HG02678 (cell line): ENCODE measurements at regions not wholly inside any gene's neighbourhood (a gene's known extent, or its start where the extent isn't known, plus 50 kb on each side); places are given as distances from the start of the nearest gene placed in this dataset.

Experiments
- ATAC-seq: cut with Tn5 transposase; IDR thresholded peaks from one replicate; pipeline ENCODE4 v1.9.1; 2021; ENCODE audit warnings: mild to moderate bottlenecking, moderate library complexity; ENCODE audit not compliant: unreplicated experiment

- ATAC-seq, result no peak
Measured at GRCh38 chr1:193566735-193567134, 380.3 kb upstream of the B3GALT2 start.

DNA sequence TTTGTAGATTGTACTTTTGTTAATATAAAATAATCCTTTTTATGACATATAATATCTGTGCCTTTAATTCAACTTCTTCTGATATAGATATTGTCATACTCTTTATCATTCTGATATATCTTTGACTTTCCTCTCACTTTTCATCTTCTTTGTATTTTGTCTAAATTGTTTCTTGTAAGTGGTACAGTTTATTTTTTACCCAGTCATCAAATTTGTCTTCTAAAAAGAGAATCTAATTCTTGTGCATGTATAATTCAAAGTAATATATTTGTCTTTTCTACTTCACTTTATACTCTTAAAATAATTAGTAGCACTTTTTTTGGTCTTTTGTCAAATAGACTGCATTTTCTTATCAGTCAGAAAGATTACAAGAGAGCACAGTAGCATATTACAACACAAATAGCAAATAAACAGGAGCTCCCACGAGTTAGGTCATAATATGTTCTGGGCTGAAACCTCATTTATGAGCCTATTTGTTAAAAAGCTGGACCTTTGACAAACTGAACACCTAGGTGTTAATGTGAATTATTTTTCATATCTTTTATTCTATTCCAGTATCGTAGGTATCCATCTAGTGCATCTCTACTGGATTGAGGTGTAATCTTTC, 379.7 kb upstream of the B3GALT2 start:
- no peak for ATAC-seq

DNA sequence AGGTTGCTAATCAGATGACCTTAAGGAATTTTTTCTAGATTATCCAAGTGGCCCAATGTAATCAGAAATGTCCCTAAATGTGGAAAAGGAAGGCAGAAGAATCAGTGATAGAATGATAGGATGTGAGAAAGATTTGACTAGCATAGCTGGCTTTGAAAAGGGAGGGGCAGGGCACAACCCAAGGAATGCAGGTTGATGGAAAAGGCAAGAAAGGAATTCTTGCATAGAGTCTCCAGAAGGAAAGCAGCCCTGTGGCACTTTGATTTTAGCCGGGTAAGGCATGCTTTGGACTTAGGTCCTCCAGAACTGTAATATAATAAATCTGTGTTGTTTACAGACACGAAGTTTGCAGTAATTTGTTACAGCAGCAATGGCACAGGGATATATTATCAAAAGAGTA, 375.7 kb upstream of the B3GALT2 start:
- ATAC-seq, result no peak

DNA sequence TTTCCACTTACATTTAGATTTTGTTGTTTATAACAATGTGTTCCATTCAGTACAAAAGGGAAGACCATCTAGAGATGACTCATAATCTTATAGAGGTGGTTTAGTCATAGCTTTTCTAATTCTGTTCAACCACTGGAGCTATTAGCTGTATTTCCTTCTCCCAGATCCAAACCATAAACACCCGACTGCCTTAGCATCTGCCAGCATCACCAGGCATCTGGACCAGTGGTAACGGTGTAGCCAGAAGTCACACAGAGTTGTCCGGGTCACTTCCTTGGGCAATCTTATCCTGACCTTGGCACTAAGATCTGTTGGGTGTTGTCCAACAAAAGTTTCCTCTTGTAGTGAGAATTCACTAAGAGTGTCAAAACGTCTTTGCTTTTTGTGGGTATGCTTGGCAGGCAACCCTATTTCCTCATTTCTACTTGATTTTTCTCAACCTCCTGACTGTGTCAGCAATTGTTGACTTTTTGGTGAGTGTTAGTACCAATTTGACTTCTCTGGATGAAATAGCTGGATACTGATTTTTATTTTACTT, 372.1 kb upstream of the B3GALT2 start:
- no peak for ATAC-seq

- no peak for ATAC-seq
Measured at GRCh38 chr1:193555662-193556441, 369.4 kb upstream of the B3GALT2 start.

DNA sequence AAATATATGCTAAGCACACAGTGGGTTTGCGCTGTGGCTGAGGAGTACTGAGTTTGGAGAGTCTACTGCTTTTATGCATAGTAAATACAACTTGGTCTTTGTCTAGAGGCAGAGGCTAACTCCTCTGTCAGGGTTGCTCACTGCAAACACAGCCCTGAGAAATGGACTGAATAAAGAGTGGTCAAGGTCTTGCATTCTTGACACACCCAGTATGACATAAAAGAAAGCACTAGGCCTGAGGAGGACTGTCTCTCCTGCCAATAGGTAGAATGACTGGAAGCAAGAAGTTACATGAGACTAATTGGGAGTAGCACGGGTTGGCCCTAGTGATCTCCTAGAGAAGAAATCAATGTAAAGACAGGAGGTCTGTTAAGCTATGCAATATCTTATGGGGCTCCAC, 367.2 kb upstream of the B3GALT2 start:
- no peak for ATAC-seq

DNA sequence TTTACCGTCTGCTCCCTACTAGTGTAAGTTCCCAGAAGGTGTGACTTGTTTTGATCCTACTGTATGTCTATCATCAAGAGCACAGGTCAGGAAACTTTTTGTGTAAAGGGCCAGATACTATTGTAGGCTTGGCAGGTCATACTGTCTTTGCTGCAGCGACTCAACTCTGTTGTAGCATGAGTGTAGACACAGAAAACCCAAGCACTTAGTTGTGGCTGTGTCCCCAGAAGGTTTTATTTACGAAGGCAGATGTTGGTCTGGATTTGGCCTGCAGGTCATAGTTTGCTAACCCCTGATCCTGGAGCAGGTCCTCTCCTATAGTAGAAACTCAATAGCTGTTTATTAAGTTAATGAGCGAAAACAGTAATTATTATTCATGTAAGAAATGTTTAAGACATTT, 365.9 kb upstream of the B3GALT2 start:
- ATAC-seq, result no peak

DNA sequence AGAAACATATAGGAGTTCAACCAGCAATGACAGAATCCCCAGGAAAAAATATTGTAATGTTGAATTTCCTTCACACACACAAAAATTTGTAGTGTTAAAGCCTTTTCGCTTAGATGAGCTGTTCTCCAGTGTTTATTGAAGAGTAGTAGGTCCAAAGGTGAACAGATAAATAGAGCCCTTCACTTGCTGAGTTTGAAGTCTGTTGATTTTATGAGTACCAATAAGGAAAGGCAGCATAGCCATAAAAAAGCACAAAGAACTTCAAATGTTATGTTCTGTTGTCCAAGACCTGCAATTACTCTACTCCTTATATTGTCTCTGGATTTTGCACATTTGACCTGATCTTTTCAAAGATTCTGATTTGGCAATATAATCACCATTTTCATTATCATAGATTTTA, 362.7 kb upstream of the B3GALT2 start:
- no peak for ATAC-seq

GRCh38 chr1:193545171-193545570, 358.8 kb upstream of the B3GALT2 start:
- no peak for ATAC-seq

- no peak for ATAC-seq
Measured at GRCh38 chr1:193543259-193543658, 356.8 kb upstream of the B3GALT2 start.

DNA sequence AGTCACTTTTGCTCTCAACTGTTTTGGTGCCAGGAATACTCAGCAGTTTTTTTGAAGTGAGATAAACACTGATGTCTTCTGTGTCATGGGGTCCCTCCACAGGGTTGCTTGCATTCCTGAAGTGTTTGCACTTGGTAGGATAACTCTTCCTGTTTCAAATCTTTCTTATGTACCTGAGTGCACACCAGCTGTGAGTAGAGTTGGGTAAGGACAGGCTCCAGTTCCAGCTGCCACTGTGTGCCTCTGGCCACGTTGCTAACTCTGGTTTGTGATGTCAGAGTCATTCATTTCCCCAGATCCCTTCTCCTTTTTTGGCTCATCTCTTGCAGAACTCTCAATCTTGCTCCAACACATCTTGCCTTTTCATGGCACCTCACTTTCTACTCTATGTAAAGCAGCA, 356.3 kb upstream of the B3GALT2 start:
- ATAC-seq, result no peak

DNA sequence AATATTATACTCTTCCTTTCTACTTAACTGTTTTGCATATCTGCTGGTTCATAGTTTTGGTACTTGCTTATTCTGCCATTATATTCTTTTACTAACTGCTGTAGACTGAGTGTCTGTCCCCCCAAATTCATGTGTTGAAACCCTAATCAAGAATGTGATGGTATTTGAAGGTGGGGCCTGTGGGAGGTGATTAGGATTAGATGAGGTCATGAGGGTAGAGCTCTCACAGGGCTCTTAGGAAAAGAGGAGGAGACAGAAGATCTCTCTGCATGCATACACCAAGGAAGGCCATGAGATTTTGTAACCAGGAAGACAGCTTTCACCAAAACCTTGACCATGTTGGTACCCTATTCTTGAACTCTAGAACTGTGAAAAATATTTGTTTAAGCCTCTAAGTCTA, 354.1 kb upstream of the B3GALT2 start:
- peak; percentile 0 for ATAC-seq

GRCh38 chr1:193539731-193540459, 353.5 kb upstream of the B3GALT2 start:
- ATAC-seq, result peak; percentile 59

DNA sequence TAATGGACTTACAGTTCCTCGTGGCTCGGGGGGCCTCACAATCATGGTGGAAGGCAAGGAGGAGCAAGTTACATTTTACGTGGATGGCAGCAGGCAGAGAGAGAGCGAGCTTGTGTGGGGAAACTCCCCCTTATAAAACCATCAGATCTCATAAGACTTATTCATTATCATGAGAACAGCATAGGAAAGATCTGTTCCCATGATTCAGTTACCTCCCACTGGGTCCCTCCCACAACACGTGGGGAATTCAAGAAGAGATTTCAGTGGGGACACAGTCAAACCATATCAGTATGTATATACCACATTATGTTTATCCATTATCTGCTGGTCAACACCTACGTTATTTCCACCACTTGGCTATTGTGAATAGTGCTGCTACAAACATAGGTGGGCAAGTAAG, 352.3 kb upstream of the B3GALT2 start:
- no peak for ATAC-seq

DNA sequence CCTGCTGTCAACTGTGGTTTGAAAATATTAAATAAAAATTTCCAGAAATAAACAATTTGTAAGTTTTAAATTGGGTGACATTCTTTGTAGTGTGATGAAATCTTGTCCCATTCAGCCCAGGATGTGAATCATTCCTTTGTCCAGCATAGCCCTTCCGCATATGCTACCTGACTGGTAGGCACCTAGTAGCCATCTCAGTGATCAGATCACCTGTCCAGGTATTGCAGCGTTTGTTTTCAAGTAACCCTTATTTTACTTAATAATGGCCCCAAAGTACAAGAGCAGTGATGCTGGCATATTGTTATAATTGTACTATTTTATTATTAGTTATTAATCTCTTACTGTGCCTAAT, 351.6 kb upstream of the B3GALT2 start:
- ATAC-seq, result no peak

DNA sequence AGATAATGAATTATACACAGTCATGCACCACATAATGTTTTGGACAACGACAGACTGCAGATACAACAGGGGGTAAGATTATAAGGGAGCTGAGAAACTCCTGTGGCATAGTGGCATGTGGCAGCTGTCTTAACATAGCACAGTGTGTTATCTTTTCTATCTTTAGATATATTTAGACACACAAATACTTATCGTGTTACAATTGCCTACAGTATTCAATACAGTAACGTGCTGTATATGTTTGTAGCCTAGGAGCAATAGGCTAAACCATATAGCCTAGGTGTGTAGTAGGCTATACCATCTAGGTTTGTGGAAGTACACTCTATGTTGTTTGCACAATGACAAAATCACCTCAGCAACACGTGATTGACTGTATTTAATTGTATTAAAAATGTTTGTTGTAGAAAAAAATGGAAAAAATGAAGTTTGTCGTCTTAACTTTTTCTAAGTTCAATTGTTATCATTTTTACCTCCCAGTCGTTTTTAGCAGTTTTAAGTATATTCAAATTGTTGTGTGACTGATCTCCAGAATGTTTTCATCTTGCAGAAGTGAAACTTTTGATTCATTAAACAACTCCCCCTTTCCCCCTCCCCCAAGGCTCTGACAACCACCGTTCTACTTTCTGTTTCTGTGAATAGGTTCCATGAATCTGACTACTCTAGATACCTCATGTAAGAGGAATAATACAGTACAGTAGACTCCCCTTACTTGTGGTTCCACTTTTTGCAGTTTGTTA, 351.0 kb upstream of the B3GALT2 start:
- ATAC-seq, result peak; percentile 85

GRCh38 chr1:193533853-193534252, 347.4 kb upstream of the B3GALT2 start:
- ATAC-seq, result no peak

DNA sequence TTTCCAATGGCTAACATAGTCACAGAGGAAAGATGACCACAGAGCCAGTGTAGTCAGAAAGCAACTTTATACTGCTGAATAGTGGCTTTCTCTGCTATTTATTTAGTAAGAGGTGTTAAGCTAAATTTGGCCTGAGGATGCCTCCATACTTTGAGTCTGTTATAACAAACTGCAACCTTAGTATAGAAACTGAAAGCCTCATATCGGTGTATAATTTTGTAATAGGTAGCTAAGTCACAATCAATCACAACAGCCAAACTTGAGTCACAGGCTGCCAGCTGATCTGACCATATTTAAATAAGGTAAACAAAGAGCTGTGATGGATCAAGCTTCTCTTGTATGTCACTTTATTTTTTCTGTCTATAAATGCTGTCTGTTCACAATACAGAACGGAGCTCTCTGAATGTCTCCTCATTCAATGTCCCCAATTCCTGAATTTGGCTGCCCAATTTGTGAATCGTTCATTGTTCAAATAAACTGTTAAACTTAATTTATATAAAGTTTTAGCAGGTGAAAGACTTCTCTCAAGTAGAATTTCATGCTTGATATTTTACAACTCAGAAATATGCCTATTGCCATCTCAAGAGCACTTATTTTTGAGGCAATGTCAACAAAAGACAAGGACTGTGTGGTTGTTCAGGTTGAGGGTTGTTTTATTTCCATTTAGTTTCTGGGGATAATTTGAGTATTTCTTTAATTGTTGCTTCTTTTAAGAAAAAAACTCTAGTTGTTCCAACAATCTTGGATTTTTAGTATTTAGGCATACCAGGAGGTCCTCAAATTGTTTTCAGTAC, 339.7 kb upstream of the B3GALT2 start:
- ATAC-seq, result no peak

DNA sequence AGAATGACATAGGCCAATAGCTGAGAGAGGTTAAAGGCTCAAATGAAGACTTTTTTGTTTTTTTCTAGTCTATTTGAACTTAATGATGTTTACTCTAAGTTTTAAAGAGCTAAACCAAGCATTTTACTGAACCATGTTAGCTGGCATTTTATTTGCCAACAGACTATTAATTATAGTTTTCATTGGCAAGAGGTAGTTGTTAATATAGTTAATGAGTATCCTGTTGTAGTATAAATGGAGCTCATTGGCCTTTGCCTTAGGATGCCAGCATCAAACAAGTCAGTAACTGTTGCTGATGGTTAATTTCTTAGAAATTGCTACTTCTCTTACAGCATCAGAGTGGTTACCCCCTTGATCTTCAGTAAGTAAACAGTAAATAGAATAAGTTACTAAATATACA, 339.0 kb upstream of the B3GALT2 start:
- no peak for ATAC-seq

GRCh38 chr1:193524616-193525015, 338.2 kb upstream of the B3GALT2 start:
- ATAC-seq, result no peak
